UCSD-AML1 (cell line): ENCODE measurements at regions not wholly inside any gene's neighbourhood (a gene's known extent, or its start where the extent isn't known, plus 50 kb on each side); places are given as distances from the start of the nearest gene placed in this dataset.
"Not testable (repeated sequence)": the region's sequence is repeated elsewhere in the genome, so short reads cannot be mapped to it uniquely, and the experiment has no call there.

ENCODE experiments used
- DNase-seq: peaks from one replicate; lab custom pipeline; 2025; ENCODE audit not compliant: unreplicated experiment; lab: John Stamatoyannopoulos, UW

GRCh38 chr4:10388146-10388545 lies 69.1 kb downstream of the ZNF518B start:
- DNase-seq = not testable (repeated sequence)

- no peak for DNase-seq
Observed at GRCh38 chr4:10385994-10386394, 71.2 kb downstream of the ZNF518B start.

GRCh38 chr4:10384974-10385373 lies 72.3 kb downstream of the ZNF518B start:
- no peak for DNase-seq

- DNase-seq = no peak
Observed at GRCh38 chr4:10383417-10383816, 73.8 kb downstream of the ZNF518B start.

GRCh38 chr4:10382171-10382570 lies 75.1 kb downstream of the ZNF518B start:
- DNase-seq = not testable (repeated sequence)

GRCh38 chr4:10381146-10381545 lies 76.1 kb downstream of the ZNF518B start:
- DNase-seq = no peak

- no peak for DNase-seq
Observed at GRCh38 chr4:10380735-10381134, 76.5 kb downstream of the ZNF518B start.

- DNase-seq = no peak
Observed at GRCh38 chr4:10371869-10372471, 85.3 kb downstream of the ZNF518B start.

GRCh38 chr4:10371121-10371520 lies 86.1 kb downstream of the ZNF518B start:
- DNase-seq = no peak

- no peak for DNase-seq
Observed at GRCh38 chr4:10369517-10369916, 87.7 kb downstream of the ZNF518B start.

- no peak for DNase-seq
Observed at GRCh38 chr4:10366628-10367027, 90.6 kb downstream of the ZNF518B start.

GRCh38 chr4:10364194-10364593 lies 93.0 kb downstream of the ZNF518B start:
- no peak for DNase-seq

GRCh38 chr4:10354746-10355145 lies 102.5 kb downstream of the ZNF518B start:
- no peak for DNase-seq

GRCh38 chr4:10354225-10354624 lies 103.0 kb downstream of the ZNF518B start:
- no peak for DNase-seq

- no peak for DNase-seq
Observed at GRCh38 chr4:10353110-10353509, 104.1 kb downstream of the ZNF518B start.

- DNase-seq = no peak
Observed at GRCh38 chr4:10348241-10348640, 109.0 kb downstream of the ZNF518B start.

- no peak for DNase-seq
Observed at GRCh38 chr4:10347815-10348214, 109.4 kb downstream of the ZNF518B start.

- DNase-seq = no peak
Observed at GRCh38 chr4:10347281-10347795, 109.9 kb downstream of the ZNF518B start.

GRCh38 chr4:10346023-10346422 lies 111.2 kb downstream of the ZNF518B start:
- DNase-seq = no peak

GRCh38 chr4:10345381-10345784 lies 111.8 kb downstream of the ZNF518B start:
- no peak for DNase-seq

- no peak for DNase-seq
Observed at GRCh38 chr4:10344824-10345223, 112.4 kb downstream of the ZNF518B start.

- DNase-seq = no peak
Observed at GRCh38 chr4:10343656-10344055, 113.6 kb downstream of the ZNF518B start.

GRCh38 chr4:10342866-10343265 lies 114.4 kb downstream of the ZNF518B start:
- DNase-seq = no peak
